HUDEP-2 (cell line): ENCODE measurements at regions not wholly inside any gene's neighbourhood (a gene's known extent, or its start where the extent isn't known, plus 50 kb on each side); places are given as distances from the start of the nearest gene placed in this dataset.
"Not testable (repeated sequence)": the region's sequence is repeated elsewhere in the genome, so short reads cannot be mapped to it uniquely, and the experiment has no call there.

Source experiments
- DNase-seq, 76 experiments: peaks; one replicate each; lab custom pipeline; 2025; ENCODE audit not compliant: unreplicated experiment in 76 of 76; lab: John Stamatoyannopoulos, UW

DNA sequence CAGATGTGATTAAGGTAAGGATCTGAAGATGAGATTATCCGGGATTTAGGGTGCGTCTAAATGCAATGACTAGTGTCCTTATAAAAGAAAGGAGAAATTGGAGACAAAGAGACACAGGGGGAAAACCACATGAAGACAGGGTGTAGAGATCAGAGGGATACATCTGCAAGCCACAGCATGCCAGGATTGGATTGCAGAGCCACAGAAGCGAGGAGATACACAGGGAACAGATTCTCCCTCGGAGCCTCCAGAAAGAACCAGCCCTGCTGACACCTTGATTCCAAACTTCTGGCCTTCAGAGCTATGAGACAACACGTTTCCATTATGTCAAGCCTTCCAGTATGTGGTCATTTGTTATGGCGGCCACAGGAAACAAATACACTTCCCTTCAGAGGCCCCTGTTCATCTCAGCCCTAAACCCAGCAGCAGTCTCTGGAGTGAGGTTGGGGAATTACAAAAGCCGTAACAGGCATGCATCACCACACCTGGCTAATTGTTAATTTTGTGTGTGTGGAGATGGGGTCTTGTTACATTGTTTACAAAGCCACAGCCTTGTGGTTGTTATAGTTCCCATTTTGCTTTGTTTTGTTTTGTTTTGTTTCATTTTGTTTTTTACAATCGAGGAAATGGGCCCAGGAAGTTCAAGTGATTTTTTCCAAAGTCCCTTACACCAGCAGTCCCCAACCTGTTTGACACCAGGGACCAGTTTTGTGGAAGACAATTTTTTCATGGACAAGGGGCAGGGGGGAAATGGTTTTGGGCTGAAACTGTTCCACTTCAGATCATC, 51.6 kb upstream of the LYRM9 start:
- no peak for DNase-seq

DNA sequence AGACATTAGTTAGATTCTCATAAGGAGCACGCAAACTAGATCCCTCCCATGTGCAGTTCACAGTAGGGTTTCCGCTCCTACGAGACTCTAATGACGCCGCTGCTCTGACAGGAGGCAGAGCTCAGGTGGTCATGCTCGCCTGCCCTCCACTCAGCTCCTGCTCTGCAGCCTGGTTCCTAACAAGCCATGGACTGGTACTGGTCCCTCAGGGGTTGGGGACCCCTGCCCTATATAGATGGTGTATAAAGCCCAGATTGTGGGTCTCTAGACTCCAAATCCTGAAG, 52.1 kb upstream of the LYRM9 start:
- no peak for DNase-seq

DNA sequence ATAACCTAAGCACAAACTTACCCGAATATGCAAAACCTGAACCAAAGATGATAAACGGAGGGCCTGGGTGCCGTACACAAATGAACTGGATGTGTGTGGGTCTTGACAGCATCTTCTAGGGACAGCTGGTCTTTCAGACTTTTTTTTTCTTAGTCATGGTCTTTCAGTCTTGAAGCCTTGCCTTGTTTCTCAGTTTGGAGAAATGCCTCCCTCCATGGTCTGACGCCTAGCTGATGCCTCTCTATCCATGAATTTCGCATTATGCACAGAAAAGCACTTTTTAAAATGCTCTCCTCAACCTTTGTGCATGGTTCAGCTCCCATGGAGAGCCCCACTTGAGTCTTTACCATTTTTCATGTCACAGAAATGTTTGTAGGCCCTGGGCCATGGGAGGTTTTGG, 52.8 kb upstream of the LYRM9 start:
- DNase-seq: no peak

DNA sequence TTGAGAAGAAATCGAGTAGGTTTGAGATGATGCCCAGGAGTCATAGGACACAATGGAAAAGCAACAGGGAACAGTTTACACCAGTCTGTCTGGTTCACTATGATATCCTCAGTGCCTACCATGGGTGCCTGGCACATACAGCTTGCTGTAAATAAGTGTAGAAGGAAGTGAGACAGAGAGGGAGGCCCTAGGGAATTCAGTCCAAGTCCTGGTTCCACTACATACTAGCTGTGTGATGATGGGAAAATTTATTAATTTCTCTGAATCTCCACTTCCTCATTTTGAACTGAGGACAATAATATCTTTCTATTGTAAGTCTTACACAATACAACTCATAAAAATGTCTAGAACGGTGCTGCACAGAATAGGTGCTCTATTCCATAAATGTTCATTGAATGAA, 53.3 kb upstream of the LYRM9 start:
- no peak for DNase-seq

DNA sequence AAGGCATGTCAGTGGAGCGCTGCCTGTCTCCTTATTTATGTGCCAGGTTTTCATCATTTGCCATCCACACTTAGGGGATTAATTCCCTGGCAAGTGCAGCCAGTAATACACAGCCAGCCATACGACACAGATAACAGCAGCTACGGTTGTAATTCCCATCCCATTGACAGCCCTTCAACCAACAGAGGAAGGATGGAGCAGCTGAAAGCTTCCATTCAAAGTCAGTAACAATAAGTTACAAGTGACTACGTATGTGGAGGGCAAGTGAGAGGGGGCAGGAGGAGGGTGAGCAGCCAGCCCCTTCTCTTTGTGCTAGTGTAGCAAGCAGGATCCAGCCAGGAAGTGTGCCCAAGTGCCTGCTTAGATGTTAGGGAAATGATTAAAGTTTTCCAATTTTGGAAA, 53.8 kb upstream of the LYRM9 start:
- no peak for DNase-seq

DNA sequence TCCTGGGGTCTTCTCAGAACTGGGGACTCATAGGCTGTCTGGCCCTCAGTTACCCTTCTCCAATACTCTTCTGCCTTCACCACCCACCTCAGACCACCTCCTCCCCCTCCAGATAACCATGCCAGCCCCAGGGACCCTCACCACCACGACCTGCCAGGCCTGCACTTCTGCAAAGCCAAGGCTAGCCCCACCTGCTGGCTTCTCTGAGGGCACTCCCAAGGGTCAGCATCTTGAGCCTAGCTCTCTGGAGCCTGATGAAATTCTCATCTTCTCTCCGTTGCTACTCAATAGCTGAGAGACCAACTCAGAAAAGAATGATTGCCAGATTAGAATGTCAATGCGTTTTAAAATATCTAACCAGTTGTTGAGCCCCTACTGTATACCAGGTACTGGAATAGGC, 56.1 kb upstream of the LYRM9 start:
- DNase-seq: no peak

DNA sequence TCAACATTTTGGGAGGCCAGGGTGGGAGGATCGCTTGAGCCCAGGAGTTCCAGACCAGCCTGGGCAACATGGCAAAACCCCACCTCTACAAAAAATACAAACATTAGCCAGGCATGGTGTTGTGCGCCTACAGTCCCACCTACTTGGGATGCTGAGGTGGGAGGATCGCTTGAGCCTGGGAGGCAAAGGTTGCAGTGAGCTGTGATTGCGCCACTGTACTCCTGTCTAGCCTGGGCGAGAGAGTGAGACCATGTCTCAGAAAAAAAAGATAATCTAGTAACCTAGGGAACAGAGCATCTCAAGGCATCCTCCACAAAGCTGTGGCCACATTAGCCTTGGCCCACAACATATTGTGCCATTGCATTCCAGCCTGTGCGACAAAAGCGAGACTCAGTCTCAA, 57.1 kb upstream of the LYRM9 start:
- not testable (repeated sequence) for DNase-seq

DNA sequence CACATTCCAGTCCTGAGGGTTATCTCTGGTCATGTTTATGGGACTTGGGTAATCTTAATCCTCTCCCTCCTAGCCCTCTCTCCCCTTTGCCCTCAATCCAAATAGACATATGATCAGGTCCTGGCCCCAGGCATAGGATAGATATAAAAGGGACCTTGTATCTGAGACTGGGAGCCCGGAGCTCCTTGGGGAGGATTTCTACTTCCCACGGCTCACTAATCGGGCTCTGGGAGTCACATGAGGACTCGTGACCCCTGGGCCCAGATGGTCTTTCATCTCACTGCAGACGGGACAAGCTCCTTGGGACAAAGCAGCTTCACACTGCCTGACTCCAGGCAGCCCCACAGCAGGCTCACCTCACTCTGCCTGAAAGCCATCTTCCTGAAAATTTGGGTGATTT, 57.8 kb upstream of the LYRM9 start:
- DNase-seq: no peak

DNA sequence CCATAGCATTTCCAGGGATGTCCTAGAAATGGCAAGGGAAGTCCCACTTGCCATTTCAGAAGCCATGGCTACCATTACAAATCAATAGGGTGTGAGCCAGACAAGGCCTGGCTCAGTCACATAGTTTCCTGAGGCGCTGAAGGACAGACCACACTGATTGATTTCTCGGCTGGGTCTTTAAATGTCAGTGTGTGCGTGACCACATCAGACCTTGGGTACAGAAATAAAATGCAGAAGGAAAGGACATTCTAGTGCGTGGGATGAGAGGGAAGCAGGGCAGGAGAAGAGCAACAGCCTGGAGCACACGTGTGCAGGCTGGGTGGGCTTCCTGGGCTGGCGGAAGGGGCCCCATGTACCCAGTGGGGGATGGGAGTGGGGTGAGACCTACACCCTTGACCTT, 58.7 kb upstream of the LYRM9 start:
- no peak for DNase-seq

DNA sequence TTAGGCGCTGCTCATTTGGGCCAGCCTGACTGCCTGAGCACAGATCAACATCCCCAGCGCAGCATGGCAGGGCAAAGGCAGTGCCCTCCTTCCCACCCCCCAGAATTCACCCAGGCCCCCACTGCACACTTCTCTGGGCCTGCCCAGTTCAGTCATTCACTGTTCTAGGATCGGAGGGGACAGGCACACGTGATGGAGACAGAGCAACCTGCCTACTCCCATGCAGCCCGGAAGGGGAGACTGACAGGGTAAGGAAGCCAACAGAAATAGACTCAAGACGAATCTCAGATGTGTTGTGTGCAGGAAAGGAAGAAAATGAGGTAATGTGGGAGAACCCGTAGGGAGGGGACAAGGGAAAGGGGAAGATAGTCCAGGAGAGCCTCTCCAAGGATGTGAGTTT, 59.2 kb upstream of the LYRM9 start:
- DNase-seq: no peak

DNA sequence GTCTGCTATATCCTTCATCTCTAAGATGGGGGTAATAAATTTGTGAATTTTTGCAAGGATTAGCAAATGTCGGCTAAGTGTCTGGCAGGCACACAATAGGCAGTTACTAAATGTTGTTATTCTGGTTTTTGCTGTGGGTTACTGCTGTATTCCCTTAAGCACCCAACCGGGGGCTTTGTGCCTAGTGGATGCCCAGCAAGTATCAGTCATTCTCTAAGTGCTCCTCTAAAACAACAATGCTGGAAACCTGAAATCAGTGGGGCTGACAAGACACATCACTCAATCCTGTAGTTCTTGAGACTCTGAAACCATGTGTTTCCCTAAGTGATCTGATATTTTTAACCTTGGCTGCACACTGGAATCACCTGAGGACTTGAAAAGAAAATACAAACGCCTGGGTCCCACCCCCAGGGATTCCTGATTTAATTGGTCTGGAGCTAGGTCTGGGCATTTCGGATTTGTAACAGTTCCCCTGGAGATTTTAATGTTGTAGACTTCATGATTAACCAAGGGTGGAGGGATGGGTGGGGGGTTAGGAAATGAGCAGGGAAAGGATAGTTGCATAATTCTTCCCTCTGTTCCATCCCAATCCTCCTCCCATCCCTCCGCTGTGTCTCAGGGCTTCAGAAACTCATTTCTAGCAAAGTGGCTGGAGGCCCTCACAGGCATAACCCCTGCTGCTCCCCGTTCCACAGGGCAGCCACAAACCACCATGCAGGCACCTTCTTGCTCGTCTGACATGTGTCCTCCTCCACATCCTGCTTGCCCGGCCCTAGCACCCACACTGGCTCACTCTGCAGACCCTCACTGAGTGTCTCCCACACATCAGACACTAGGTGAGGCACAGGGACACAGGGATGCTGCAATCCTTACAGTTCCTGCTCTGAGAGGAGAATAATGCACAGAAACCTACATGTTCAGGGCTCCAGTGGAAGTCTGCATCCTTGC, 61.7 kb upstream of the LYRM9 start:
- DNase-seq: no peak

DNA sequence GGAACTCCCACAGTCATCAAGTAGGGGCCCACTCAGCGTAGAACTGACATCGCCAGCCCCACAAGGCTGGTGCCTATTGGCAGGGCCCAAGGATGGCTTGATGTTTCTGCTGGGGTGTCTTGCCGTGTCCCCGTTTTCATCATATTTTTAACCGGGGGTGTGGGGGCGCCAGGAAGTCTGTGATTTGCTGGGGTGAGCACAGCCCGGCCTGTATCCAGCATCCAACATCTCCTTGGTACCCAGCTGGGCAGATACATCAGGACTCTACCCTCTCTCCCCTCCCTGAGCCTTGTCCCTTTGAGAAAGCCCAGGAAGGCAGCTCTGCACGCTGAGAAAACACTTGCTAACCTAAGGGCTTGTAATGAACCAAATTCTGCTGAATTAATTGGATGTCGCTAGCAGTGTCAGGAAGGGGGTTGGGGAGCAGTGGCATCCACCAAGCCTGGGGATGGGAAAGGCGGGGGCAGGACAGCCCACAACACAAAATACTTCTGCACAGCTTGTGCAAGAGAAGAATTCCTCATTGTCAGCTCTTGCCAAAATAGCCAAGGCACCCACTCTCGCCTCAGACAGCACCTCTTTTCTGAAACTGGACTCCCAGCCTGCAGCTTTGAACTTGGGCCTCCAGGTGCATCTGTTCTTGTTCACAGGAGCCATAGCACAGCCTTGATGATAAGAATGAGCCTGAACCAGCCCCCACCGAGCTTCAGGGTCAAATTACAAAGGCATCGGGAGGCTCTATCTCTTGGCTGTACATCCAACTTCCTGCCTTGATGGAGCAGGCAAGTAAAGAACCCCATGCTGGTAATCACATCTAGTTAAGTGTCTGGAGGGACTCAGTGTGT, 63.7 kb upstream of the LYRM9 start:
- peak in 3 of 76 experiments; percentile 8 to 28 (median 19) for DNase-seq

DNA sequence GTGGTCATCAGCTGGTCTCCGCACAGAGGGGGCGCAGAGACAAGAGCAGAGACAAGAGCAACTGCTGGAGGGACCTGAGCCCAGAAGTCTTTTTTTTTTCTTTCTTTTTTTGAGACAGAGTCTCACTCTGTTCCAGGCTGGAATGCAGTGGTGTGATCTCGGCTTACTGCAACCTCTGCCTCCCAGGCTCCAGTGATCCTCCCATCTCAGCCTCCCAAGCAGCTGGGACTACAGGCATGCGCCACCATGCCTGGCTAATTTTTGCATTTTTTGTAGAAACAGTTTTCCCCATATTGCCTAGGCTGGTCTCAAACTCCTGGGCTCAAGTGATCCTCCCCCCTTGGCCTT, 64.3 kb upstream of the LYRM9 start:
- DNase-seq: not testable (repeated sequence)

DNA sequence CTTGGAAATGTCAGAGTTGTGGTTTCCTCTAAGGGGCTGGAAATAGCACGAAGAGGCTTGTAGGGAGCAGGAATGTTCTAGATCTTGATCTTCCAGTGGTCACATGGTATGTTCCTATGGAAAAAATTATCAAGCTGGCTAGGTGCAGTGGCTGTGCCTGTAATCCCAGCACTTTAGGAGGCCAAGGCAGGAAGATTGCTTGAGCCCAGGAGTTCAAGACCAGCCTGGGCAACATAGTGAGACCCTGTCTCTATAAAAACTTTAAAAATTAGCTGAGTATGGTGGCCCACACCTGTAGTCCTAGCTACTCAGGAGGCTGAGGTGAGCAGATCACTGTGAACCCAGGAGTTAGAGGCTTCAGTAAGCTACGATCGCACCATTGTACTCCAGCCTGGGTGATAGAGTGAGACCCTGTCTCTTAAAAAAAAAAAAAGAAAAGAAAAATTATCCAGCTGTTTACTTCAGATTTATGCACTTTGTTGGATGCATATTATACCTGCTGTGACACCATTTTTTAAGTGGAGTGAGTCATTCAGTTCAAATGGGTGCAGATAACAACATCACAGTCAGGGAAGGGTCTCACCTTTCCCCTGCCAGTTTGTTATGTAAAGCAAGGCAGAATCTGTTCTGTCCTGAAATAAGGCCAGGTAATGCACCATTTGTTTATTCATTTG, 65.7 kb upstream of the LYRM9 start:
- DNase-seq: no peak

DNA sequence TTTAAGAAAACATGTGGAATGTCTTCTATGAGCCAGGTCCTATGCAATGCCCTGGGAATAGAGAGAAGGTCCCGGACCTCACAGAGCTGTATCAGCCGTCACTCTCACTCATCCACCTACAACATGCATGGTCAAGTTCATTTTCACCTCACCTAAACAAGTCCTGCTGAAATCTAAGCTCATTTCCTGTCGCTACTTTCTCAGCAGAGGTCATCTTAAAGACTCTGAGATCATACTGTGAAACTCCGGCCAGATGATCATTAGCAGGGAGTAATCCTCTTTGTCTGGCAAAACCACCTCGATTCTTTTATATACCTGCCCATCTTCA, 66.2 kb upstream of the LYRM9 start:
- DNase-seq: no peak

DNA sequence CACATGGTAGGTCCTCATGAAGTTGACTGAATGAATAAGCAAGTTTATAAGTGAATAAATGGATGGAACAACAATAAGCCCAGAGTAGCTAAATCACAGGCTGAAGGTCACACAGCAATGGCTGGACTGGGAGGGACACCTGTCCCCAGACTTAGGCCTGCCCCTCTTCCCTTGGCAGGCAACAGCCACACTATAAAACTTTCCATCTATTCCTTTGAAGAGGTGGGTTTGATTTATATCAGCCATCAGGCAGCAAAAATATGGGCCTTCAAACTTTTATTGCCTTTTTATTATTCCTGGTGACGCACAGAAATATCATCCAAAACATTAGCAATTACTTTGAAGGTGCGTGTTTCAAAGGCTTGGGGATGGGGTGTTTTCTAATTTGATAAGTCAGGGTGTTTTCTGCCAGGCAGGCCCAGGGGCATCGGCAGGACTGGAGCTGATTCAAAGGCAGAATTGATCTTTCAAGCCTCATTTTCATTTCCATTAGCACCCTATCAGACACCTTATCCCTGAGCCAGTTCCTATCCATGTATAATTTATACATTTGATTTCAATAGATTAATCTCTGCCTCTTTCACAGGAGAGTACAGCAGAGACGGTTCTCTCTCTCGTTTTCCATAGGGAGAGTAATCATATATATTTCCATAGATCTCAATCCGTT, 67.2 kb upstream of the LYRM9 start:
- DNase-seq: no peak

DNA sequence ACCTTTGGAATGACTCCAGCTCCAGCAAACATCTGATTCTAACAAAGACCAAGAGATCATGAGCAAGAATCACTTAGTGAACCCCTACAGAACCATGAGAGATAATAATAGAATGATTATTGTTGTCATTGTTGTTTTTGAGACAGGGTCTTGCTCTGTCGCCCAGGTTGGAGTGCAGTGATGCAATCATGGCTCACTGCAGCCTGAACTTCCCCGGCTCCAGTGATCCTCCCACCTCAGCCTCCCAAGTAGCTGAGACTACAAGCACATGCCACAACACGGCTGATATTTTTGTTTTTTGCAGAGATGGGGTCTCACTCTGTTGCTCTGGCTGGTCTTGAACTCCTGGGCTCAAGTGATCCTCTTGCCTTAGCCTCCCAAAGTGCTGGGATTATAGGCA, 69.4 kb upstream of the LYRM9 start:
- not testable (repeated sequence) for DNase-seq

DNA sequence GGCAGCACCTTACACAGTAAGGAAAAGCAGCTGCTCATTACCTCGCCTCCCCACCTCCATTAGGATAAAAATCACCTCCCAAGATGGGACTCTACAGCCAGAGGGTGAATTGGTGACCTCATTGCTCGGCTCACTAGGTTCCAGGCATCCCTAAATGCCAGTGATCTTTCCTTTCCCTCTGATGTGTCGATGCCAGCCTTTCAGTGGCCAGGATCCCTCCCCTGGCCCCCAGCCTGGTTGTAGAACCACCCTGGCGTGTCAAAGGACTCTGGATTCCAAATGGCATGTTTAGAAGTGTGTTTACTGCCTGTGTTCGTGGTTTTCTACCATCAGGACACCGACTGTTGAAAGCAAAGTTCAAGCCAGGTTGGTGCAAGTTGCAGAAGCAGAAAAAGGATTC, 72.1 kb upstream of the LYRM9 start:
- DNase-seq: no peak

DNA sequence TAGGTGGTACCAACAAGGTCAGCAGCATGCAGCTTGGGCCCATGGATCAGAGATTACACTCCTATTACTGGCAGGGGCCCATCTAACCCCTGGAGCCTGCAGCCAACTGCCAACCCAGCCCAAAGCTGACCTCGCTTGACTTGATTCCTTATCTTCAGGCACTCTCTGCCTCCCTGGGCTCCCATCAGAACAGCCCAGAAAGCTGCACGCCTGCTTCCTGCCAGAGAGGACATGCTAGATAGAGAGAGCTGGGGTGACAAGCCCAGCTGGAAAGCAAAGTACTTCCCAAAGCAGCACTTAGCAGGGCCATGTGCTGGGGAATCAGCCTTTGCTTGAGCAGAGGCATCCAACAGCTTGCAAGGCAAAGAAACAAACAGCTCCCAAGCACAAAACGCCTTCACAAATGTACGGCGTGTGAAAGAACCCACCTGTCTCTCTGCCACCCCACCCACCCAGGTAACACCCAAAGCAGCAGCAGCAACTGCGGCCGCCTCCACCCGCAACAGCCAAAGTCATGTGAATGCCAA, 74.2 kb upstream of the NLK start:
- DNase-seq: peak in 75 of 76 experiments; percentile 60 to 99 (median 94)

DNA sequence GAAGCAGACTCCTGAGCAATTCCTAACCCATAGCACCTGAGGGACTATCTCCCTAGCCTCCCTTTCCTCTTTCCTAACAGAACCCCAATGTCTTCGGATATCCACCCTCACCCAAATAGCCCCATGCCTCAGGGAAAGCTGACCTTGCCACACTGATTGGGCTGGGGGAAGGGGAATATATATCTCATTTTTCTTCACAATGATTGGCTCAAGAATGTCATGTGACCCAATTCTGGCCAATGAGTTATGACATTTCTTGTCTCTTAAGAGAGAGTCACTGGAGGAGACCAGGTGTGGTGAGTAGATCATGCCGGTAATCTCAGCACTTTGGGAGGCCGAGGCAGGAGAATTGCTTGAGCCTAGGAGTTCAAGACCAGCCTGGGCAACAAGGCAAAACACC, 71.9 kb upstream of the NLK start:
- DNase-seq: no peak
